ENCODE measurements at regions not wholly inside any gene's neighbourhood (a gene's known extent, or its start where the extent isn't known, plus 50 kb on each side); places are given as distances from the start of the nearest gene placed in this dataset.

- no peak for DNase-seq (ENCODE audit: low spot score)
These were observed 129.0 kb upstream of the PRICKLE2 start for GRCh38 chr3:64354221-64354620.

- DNase-seq (ENCODE audit: low spot score) = peak; percentile 50
These were observed 128.0 kb upstream of the PRICKLE2 start for GRCh38 chr3:64353226-64353625.

- peak; percentile 30 for DNase-seq (ENCODE audit: low spot score)
These were observed 127.3 kb upstream of the PRICKLE2 start for GRCh38 chr3:64352639-64352992.

GRCh38 chr3:64351713-64352638 is 126.7 kb upstream of the PRICKLE2 start:
- no peak for DNase-seq (ENCODE audit: low spot score)

- no peak for DNase-seq (ENCODE audit: low spot score)
These were observed 124.3 kb upstream of the PRICKLE2 start for GRCh38 chr3:64349551-64349950.

- peak; percentile 35 for DNase-seq (ENCODE audit: low spot score)
These were observed 120.1 kb upstream of the PRICKLE2 start for GRCh38 chr3:64345371-64345770.

GRCh38 chr3:64344721-64345207 is 119.5 kb upstream of the PRICKLE2 start:
- peak; percentile 42 for DNase-seq (ENCODE audit: low spot score)

GRCh38 chr3:64343689-64344430 is 118.6 kb upstream of the PRICKLE2 start:
- no peak for DNase-seq (ENCODE audit: low spot score)

GRCh38 chr3:64342940-64343688 is 117.8 kb upstream of the PRICKLE2 start:
- DNase-seq (ENCODE audit: low spot score) = peak; percentile 87

GRCh38 chr3:64341296-64341695 is 116.0 kb upstream of the PRICKLE2 start:
- DNase-seq (ENCODE audit: low spot score) = no peak

GRCh38 chr3:64340641-64341101 is 115.4 kb upstream of the PRICKLE2 start:
- no peak for DNase-seq (ENCODE audit: low spot score)

- no peak for DNase-seq (ENCODE audit: low spot score)
These were observed 111.2 kb upstream of the PRICKLE2 start for GRCh38 chr3:64336488-64336887.

GRCh38 chr3:64332459-64333350 is 107.4 kb upstream of the PRICKLE2 start:
- no peak for DNase-seq (ENCODE audit: low spot score)

- no peak for DNase-seq (ENCODE audit: low spot score)
These were observed 106.3 kb upstream of the PRICKLE2 start for GRCh38 chr3:64331605-64332004.

GRCh38 chr3:64329037-64329436 is 103.8 kb upstream of the PRICKLE2 start:
- DNase-seq (ENCODE audit: low spot score) = no peak

GRCh38 chr3:64327100-64327804 is 102.0 kb upstream of the PRICKLE2 start:
- DNase-seq (ENCODE audit: low spot score) = no peak

- DNase-seq (ENCODE audit: low spot score) = peak; percentile 44
These were observed 96.5 kb upstream of the PRICKLE2 start for GRCh38 chr3:64321747-64322146.

GRCh38 chr3:64319391-64319790 is 94.1 kb upstream of the PRICKLE2 start:
- no peak for DNase-seq (ENCODE audit: low spot score)

- no peak for DNase-seq (ENCODE audit: low spot score)
These were observed 93.5 kb upstream of the PRICKLE2 start for GRCh38 chr3:64318668-64319271.

GRCh38 chr3:64318001-64318400 is 92.7 kb upstream of the PRICKLE2 start:
- peak; percentile 9 for DNase-seq (ENCODE audit: low spot score)
